H54 (cell line): ENCODE measurements at regions not wholly inside any gene's neighbourhood (a gene's known extent, or its start where the extent isn't known, plus 50 kb on each side); places are given as distances from the start of the nearest gene placed in this dataset.
"Not testable (repeated sequence)": the region's sequence is repeated elsewhere in the genome, so short reads cannot be mapped to it uniquely, and the experiment has no call there.

Experiments
- DNase-seq: peaks from one replicate; pipeline ENCODE4 v3.0.0; 2011; ENCODE audit warnings: low spot score, mixed read lengths; ENCODE audit not compliant: insufficient read length
- FAIRE-seq: peaks from 3 replicates; lab custom pipeline; 2011; peaks lifted over from hg19 to GRCh38; lab: Jason Lieb, UNC
- POLR2A ChIP-seq: IDR thresholded peaks from 2 replicates; pipeline ENCODE4 v1.6.1; 2011; ENCODE audit warnings: low read depth, mild to moderate bottlenecking, low read length

GRCh38 chr4:75144475-75144874, 211.6 kb downstream of the PARM1 start:
- no peak for DNase-seq
- TF ChIP-seq POLR2A, result no peak
- no peak for FAIRE-seq

GRCh38 chr4:75142850-75143249, 209.9 kb downstream of the PARM1 start:
- DNase-seq (no peak), FAIRE-seq (no peak)
- TF ChIP-seq POLR2A, result no peak

- DNase-seq (no peak), FAIRE-seq (no peak)
- no peak for TF ChIP-seq POLR2A
These were observed 209.5 kb downstream of the PARM1 start for GRCh38 chr4:75142382-75142781.

GRCh38 chr4:75141162-75141561, 208.2 kb downstream of the PARM1 start:
- FAIRE-seq (no peak), DNase-seq (peak; percentile 1)
- no peak for TF ChIP-seq POLR2A

- TF ChIP-seq POLR2A, result no peak
- FAIRE-seq (no peak), DNase-seq (no peak)
These were observed 204.4 kb downstream of the PARM1 start for GRCh38 chr4:75137302-75137701.

GRCh38 chr4:75135068-75135825, 202.3 kb downstream of the PARM1 start:
- no peak for FAIRE-seq
- TF ChIP-seq POLR2A, result no peak
- no peak for DNase-seq

- DNase-seq, FAIRE-seq: not testable (repeated sequence)
These were observed 194.0 kb downstream of the PARM1 start for GRCh38 chr4:75126870-75127269.

- no peak for TF ChIP-seq POLR2A
- DNase-seq (no peak), FAIRE-seq (no peak)
These were observed 193.1 kb downstream of the PARM1 start for GRCh38 chr4:75126058-75126457.

GRCh38 chr4:75122424-75123014, 189.6 kb downstream of the PARM1 start:
- no peak for TF ChIP-seq POLR2A
- no peak for DNase-seq
- no peak for FAIRE-seq

- FAIRE-seq (no peak), DNase-seq (no peak)
- no peak for TF ChIP-seq POLR2A
These were observed 185.8 kb downstream of the PARM1 start for GRCh38 chr4:75118739-75119138.

GRCh38 chr4:75110061-75110460, 177.1 kb downstream of the PARM1 start:
- no peak for FAIRE-seq
- TF ChIP-seq POLR2A, result no peak
- DNase-seq, result no peak

GRCh38 chr4:75107755-75108612, 175.1 kb downstream of the PARM1 start:
- FAIRE-seq (no peak), DNase-seq (no peak)
- TF ChIP-seq POLR2A, result no peak

- no peak for TF ChIP-seq POLR2A
- no peak for FAIRE-seq
These were observed 169.8 kb downstream of the PARM1 start for GRCh38 chr4:75102787-75103085.

More at GRCh38 chr4:75102787-75103085, 169.8 kb downstream of the PARM1 start:
- DNase-seq, result no peak
